DMS153 (cell line): ENCODE measurements at regions not wholly inside any gene's neighbourhood (a gene's known extent, or its start where the extent isn't known, plus 50 kb on each side); places are given as distances from the start of the nearest gene placed in this dataset.

Experiments
- DNase-seq: peaks from one replicate; lab custom pipeline; 2025; lab: John Stamatoyannopoulos, UW

DNA sequence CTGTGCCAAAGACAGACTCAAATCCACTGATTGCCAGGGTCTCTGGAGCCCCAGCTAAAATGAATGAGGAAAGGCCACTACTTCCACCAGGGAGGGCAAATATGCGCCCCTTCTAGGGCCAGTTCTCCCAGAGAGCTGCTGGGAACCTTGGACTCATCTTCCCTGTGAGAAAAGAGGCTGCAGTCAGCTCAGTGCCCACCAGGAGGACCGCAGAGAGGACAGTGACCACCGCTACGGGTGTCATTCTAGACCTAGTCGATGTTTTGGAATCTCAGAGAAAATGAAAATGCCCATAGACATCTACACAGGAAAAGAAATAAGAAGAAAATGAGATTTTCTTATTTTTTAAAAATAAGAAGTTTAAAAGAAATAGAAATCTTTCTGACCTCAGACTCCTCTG, 235.1 kb downstream of the UQCRFS1 start:
- no peak for DNase-seq

DNA sequence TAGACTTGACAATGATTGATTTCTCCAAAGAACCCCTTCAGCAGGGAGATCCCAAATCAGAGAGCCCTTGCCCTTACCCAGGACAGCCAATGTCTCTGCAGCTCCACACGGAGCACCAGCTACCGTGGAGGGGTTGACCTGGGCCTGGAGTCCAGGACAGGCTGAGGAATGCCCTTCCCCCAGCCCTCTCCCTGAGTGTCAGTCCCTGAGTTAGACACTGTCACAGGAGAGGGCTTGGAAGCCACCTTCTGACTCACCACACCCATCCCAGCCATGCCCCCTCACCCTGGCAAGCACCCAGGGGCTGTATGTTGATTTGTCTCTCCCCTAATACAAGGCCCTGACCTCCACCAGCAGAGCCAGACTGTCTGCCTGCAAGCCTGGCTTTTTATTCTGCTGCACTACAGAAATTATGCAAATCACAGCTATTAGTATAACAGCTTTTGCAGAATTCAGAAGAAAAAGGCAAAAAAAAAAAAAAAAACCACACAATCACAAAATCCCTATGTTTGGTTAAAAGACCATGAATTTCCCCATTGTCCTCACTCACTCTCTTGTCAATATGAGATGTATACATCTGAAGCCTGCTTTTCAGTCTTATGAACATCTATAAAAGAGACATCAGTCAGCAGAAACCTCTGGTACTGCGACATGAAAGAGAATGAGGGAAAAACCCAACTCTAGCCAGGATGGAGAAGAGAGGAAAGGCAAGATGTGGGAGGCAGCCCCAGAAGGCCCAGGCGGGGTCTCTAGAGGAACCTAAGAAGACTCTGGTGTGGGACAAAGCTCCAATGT, 240.7 kb downstream of the UQCRFS1 start:
- no peak for DNase-seq

DNA sequence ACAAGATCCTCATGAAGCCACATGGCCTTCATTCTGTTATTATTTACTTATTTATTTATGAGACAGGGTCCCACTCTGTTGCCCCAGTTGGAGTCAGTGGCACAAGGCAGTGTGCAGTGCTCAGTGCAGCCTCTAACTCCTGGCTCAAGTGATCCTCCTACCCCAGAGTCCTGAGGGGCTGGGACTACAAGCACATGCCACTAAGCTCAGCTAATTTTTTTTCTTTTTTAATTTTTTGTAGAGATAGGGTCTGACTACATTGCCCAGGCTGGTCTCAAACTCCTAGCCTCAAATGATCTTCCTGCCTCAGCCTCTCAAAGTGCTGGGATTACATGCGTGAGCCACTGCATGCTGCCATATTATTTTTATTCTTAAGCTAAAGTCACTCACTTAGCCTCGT, 241.4 kb downstream of the UQCRFS1 start:
- no peak for DNase-seq

DNA sequence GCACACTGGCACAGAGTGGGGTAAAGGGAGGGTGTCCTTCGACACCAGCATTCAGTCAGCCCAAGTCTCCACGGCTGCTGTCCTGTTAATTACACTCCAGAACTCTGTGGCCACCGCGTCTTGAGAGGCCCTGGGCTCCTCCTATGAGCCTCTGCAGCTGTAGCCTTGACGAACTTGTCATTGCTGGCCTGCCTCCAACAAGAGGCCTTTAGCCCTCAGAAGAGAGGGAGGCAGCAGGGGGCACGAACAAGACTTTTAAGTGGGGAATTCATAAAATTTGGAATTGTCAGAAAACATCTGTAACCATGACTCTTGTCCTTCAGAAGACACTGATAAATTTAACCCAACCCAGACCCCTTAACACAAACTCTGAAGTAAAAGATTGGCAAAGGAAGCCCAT, 241.9 kb downstream of the UQCRFS1 start:
- DNase-seq: no peak

DNA sequence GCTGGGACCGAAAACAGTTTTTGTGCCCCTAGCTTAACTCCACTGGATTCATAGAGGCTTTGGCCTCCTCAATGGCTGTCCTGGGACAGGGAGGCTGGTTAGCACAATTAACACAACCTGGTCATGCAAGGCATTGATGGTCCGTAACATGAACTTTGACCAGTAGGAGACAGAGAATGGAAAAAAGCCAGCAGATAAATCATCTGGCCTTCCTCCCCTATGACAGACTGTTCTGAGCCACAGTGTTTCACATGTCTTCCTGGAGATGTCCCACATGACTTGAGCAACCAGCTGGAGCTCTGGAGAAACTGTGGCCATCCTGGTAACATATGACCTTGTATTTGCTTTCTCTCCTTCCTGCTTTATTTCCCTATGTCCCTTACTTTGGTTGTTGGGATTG, 244.2 kb downstream of the UQCRFS1 start:
- no peak for DNase-seq

DNA sequence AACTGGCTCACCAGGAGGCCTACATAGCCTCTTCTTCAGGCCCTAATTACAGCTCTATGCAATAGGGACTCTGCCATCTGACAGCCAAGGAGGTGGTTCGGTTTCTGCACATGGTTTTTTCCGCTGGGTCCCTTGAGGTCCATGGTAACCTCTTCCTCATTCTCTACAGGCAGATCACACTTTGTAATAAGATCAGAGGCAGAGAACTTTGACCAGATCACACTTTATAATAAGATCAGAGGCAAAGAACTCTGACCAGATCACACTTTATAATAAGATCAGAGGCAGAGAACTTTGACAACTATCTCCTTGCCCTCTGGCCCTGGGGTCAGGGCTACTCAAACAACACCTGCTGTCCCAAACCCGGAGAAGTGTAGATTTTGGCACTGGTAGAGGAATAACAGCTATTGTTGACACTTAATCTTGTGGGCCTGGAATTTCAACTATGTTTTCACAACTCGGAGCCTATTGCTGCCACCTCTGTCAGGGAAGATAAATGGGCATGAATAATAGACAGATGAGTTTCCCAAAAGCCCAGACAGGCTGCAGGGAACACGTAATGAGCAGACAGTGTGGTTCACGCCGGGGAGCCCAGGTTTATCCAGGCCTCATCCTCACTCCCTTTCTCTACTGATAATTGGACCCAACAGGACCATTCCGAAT, 246.1 kb downstream of the UQCRFS1 start:
- DNase-seq: no peak

DNA sequence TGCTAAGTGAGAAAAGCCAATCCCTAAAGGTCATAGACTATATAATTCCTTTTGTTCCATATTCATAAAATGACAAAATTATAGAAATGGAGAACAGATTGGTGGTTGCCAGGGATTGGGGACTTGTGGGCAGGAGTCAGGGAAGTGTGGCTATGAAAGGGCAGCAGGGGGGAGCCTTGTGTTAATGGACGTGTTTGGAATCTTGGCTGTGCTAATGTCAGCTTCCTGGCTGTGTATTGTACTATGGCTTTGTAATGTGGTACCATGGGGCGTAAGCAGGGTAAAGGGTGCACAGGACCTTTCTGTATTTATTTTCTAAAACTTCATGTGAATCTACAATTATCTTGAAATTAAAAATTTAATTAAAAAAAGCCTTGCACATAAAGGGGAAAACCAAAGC, 248.5 kb downstream of the UQCRFS1 start:
- no peak for DNase-seq

DNA sequence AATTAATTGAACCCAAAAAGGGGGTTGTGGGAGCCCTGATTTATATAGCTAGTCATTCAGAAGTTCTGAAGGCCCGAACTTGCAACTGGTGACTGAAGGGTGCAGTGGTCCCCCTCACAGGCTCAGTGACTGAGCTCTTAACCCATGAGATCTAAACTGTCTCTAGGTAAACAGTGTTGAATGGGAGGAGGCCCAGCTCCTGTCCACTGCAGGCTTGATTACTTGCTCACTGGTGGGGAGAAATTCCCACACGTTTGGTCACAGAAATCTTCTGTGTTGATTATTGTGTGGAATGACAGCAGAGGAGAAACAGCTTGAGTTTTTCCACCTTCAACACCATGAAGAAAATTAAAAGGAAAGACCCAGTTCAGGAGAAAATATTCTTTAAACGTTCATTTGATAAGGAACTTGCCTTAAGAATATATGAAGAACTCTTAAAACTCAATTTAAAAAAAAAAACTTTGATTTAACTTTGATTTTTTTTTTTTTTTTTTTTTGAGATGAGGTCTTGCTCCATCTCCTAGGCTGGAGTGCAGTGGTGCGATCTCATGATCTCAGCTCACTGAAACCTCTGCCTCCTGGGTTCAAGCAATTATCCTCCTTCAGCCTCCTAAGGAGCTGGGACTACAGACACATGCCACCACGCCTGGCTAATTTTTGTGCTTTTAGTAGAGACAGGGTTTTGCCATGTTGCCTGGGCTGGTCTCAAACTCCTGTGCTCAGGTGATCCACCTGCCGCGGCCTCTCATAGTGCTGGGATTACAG, 249.3 kb downstream of the UQCRFS1 start:
- no peak for DNase-seq

DNA sequence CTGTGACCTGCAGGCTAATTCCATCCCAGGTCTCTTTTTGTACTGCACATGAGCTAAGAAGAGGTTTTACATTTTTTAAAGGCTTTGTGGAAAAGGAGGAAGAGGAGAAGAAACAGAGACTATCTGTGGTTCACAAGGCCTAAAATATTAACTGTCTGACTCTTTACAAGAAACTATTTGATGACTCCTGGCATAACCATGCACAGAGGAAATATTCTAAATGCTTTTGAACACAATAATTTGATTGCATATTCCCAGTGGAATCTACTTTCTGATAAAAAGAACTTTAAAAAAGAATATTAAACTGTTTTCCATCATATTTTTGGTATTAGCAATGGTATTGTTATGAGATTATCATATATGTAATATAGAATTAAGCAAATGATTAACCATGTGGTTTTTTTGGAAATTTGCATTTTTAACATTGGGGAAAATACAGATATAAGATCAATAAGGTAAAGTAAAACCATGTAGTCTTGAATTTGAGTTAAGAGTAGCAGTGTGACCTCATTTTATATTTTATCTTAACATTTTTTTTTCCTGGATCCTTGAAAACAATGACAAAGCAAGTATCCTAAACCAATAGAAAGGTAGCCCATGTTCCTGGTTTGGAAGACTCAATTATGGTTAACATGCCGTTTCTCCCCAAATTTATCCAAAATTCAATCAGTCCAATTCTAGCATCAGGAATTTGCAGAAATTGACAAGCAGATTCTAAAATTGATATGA, 251.0 kb downstream of the UQCRFS1 start:
- no peak for DNase-seq

DNA sequence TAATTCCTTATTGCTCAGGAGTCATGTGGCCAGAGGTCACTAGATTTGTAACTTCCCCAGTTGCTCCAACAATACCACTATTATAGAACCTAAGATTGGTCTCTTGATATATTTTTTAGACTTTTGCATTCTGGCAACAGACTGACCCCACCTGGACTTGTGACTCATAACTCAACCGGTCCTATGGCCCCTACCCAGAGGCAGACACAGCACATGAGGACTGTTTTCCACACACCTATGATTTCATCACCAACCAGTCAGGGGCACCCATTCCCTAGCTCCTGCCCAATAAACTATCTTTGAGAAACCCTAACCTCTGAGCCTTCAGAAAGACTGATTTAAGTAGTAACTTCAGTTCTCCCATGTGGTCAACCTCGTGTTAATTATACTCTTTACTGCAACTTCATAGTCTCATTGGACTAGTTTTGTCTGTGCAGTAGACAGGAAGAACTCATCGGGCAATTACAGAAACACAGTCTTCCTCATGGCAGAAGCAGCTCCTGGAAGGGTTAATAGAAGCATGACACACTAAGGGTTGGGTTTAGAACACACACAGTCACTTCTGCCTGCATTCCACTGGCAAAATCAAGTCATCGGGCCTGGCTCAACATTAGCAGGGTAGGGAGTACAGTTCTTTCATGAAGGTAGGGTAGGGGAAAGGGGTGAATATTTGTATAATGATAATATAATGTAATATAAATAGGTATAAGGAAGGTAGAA, 251.8 kb downstream of the UQCRFS1 start:
- DNase-seq: no peak

DNA sequence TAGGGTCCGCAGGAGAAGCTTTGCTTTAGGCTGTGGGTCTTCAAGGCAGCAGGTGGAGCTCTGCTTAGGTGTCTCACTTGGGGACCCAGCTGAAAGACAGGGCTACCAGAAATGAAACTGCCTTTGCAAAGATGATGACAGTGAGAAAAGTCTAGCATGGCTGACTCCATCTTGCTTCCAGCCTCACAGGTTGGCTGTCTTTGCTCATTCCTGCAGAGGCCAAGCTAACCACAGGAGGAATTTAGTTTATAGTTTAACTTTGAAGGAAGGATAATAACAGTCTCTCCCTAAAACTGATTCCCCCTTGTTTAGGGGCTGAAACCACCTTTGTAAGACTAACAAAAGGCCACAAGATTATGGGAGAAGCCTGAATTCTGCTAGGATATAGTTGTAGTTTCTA, 252.4 kb downstream of the UQCRFS1 start:
- no peak for DNase-seq

DNA sequence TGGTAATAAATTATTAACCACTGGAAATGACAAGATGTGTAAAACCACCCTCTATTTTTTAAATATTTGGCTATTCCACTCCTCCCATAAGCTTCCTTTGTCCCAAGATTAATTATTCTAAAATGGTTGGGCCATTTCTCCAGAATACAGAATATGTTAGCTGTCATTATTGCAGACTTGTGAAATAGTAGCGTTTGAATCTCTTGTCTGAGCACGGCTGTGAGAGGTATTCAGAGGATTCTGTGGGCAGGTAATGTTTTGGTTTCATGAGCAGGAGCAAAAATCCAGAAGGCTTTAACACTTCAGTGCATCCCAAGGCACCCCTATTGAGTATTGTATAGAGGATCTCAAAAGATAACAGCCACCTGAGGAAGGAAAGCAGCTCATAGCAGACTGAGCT, 256.0 kb downstream of the UQCRFS1 start:
- no peak for DNase-seq

DNA sequence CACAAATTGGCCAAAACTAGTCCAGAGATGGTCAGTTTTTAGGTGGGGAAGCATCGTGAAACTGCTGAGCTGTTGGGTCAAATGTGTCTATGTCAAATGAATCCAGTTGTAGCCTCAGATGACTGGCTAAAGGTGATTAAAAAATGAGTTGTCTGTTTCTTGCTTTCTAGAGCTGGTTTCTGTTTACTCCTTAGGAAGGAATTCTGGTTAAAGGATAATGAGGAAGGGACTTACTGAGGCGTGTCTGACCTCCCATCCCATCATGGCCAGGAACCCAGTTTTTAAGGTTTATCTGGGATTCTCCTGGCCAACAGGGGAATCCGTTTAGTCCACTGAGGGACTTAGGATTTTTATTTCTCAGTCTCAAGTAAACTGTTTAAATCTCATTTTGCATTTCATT, 256.5 kb downstream of the UQCRFS1 start:
- no peak for DNase-seq

DNA sequence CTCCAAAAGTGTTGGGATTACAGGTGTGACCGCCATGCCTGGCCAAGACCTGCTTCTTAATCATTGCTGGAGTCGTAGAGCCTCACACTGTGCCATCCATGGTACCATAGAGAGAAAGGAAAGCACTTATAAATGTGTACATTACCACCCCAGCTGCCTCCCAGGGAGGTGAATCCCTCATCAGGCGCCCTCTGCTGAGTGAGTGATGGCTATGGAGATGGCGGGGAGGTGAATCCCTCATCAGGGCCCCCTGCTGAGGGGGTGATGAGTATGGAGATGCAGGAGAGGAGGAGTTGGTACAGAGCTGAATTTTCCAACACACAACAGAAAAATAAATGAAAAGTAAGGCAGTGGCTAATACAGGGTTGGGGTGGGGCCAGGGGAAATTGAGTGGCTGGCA, 263.4 kb downstream of the UQCRFS1 start:
- no peak for DNase-seq

DNA sequence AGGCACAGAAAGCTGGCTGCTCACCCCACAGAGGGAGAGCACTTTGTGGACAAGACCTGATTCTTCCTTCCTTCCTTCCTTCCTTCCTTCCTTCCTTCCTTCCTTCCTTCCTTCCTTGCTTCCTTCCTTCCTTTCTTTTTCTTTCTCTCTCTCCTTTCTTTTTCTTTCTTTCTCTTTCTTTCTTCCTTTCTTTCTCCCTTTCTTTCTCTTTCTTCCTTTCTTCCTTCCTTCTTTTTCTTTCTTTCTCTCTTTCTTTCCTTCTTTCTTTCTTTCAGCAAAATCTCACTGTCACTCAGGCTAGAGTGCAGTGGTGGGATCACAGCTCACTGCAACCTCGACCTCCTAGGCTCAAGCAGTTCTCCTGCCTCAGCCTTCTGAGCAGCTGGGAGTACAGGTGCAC, 263.9 kb downstream of the UQCRFS1 start:
- DNase-seq: no peak

DNA sequence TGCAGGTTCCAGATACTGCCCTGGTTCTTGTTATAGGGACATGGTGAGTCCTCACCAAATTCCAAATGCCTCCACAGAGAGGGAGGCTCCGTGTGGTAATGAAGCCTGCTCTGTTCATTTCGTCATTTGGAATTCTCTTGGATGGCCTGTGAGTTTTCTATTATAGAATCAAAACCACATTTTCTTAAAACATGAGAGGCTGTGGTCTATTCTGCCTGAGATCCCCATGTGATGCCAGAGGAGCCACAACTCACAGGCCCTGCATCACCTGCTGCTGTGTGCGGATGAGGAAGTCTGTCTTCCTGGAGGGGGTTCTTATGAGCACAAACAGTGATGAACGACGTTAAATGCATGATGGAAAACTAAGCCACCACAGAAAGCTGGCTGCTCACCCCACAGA, 264.4 kb downstream of the UQCRFS1 start:
- DNase-seq: no peak

DNA sequence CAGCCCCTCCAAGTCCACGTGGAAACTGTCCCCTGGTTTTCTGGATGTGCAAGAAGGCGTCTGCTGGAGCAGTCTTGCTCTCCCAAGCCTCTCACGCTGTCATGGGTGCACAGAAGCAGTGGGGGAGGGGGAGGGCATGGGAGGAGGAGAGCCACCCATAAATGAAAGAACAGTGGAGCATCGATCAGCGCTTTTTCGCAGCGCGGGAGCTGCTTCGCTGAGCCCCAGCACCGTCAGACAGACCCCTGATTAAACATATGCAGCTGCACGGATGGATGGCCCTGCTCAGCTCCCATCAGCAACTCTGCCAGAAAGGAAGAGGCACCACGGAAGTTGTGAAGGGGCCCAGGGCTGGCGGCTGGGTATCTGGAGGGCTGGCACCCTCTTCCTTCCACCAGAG, 264.9 kb downstream of the UQCRFS1 start:
- DNase-seq: no peak

DNA sequence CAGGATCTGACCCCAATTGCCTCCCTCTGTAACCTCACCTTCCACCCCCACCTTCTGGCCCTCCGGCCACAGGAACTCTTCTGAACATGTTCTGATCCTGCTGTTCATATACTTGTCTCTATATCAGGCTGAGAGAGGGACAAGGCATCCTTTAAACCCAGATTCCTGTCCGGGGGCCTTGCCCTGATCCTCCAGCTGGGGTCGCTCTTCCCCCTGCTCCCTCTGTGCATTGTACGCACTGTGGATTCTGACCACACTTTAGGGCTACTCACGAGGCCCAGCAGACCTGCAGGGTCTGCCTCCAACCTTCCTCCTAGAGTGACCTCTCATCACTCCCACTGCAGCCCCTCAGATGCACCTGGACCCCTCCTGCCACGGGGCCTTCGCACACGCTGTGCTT, 269.3 kb downstream of the UQCRFS1 start:
- DNase-seq: no peak

DNA sequence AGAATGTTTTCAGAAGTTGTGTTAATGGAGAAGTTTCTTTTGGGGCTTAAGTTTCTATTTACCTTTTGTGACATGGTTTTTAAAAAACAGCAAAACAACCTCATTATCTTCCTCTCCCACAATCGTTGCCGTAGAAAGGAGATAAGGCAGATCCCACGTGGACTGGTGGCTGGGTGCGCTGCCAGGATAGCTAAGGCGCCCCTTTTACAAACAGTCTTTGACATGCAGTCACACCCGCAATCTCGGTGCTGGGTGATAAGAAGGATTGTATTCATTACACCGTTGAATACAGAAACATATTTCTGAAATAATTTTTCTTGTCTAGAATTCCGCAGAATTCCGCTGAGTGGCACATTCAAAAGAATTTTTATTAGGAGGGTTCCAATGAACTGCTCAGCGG, 271.1 kb downstream of the UQCRFS1 start:
- no peak for DNase-seq

DNA sequence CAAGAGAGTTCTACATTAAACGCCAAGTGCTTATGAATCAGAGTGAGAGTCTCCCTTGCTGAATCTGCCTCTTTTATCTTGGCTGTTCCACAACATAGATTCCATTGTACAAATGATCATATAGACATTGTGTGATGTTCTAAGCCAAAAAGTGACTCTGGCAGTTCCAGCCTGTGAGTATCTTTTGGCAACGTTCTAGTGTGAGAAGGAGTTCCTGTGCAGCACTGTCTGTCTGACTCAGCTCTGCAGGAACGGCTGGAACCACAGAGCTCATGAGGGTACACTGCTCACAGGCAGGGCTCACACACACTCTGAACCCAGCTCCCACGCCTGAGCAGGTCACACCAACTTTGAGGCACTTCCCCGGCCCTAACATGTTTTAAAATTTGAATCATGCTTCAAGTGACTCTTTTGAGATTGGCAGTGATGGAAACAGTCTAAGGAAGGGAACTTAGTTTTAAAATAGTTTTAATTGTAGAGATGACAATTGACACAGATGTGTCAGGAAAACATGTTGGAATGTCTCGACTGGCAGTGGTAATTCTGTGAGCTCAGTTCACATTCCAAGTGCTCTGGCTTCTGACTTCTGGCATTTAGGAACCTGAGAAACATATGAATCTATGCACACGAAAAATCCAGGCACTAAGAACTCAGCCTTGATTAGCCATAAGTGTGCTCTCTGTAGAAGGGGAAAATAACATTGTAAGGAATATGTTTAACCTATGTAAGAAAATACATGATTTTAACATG, 272.0 kb downstream of the UQCRFS1 start:
- no peak for DNase-seq

DNA sequence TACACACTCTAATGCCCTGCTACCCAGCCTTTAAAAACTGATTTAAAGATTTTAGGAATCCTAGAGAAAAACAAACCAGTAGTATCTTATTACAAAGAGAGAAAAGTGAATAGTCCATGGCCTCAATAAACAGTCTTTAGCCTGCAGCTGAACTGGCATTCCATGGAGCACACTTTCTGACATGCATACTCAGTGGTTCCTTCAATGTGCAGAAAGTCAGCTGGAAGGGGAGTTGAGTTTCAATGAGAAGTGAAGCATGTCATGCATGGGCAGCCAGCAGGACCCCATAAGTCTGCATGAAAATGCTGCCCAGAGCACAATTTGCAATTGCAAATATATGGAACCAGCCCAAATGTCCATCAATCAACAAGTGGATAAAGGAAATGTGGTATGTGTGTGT, 273.7 kb downstream of the UQCRFS1 start:
- DNase-seq: no peak
